Fibroblast of peridontal ligament (primary cell): ENCODE measurements at regions not wholly inside any gene's neighbourhood (a gene's known extent, or its start where the extent isn't known, plus 50 kb on each side); places are given as distances from the start of the nearest gene placed in this dataset.
A peak's percentile ranks its signal among the peaks of the same experiment; 100 is the strongest.

Source experiments
- DNase-seq: peaks from one replicate; pipeline ENCODE4 v3.0.0-alpha.2; 2010; ENCODE audit errors: extremely low read depth

- no peak for DNase-seq
Observed at GRCh38 chr4:35926788-35927187, 317.5 kb downstream of the ARAP2 start.

DNA sequence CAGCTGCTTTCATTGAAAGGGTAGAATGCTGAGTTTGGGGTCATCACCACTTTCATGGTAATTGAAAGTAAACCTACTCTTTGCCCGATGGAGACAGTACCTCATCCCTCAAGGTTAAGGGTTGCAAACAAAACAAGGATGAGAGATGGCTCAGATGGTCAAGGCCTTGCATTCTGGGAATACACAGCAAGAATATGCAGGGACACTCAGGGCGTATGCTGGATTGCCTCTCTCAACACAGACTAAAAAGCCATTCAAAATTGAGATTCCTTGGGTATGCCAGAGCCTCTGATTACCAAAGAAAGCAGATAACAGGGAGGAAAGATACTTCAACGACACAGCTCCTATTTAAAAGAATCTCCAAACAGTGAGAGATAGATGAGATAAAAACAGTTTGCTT, 310.4 kb downstream of the ARAP2 start:
- no peak for DNase-seq

- peak; percentile 34 for DNase-seq
Observed at GRCh38 chr4:35934320-35934981, 309.9 kb downstream of the ARAP2 start.

- no peak for DNase-seq
Observed at GRCh38 chr4:35938936-35939335, 305.4 kb downstream of the ARAP2 start.

DNA sequence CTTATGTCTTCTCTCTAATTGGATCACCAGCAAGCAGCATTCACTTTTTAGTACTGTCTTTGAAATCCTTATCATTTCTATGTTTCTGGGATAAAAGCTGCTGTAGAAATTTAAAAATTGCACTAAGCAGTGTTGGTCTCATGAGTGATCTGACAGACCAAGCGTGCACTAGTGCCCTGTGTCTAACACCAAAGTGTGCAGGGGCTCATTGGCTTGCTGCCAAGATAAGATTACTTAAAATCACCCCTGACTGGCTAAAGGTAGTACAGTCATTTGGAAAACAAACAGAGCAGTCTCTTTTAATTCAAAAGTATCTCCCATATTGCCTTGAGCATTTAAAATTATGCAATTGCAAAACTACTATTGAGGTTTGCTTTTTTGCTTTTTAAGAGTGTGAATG, 304.6 kb downstream of the ARAP2 start:
- DNase-seq, result no peak

DNA sequence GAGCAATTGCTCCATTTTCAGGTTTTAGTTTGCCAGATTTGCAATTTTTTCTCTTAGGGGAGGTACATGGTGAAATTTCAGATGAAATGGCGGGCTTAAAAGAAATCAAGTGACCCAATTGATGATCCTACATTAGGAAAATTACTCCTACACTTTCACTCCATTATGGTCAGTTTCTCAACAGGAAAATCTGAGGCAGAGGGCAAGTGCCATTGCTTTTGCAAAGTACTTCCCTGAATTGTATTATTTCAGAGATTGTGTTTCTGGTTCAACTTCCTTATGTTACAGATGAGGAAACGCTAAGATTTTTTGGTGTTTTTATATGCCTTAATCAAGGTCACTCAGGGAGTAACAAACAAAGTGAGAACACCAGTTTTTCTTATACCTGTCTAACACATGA, 302.2 kb downstream of the ARAP2 start:
- no peak for DNase-seq

DNA sequence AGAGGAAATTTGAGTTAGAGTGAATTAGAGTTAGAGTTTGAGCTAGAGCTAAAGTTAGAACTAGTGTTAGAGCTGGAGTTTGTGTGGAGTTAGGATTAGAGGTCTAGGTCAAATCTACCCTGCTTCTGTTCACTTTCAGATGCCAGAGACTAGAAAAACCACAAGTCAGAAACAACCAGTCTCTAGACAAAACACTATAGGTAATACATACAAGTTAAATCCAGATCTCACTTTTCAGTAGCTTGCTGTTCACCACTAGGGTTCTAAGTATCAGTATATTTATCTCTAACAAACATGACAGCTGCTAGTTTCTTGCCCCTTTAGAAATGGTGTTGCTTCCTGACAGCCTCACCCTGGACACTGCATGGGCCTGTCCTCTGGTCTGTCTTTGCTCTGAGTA, 300.7 kb downstream of the ARAP2 start:
- DNase-seq, result no peak

GRCh38 chr4:35948171-35948570, 296.1 kb downstream of the ARAP2 start:
- no peak for DNase-seq

GRCh38 chr4:35950442-35950841, 293.9 kb downstream of the ARAP2 start:
- no peak for DNase-seq

DNA sequence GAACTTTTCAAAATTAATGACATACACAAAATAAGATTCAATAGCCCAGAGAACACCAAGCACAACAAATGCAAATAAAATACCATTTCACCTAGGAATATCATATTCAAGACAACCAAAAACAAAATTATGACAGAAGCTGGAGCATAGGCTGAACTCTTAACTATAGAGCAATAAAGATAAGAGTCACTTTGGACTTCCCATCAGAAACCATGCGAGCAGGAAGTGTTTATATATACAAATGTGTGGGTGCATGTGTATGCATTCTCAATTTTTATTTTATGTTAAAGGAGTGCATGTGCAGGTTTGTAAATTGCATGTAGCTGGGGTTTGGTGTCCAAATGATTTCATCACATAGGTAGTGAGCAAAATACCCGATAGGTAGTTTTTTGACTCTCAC, 291.6 kb downstream of the ARAP2 start:
- no peak for DNase-seq

DNA sequence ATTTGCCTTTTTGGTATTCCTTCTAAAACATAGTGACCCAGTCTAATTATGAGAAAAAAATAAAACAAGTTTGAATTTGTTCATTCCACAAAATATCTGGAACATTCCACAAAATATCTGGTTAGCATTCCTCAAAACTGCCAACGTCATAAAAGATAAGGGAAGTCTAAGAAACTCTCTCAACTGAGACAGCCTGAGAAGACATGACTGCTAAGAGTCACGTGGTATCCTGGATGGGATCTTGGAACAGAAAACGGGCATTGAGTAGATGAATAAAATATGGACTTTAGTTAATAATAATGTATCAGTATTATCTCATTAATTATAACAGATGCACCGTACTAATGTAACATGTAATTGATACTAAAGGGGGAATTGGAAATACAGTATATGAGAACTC, 280.9 kb downstream of the ARAP2 start:
- no peak for DNase-seq

GRCh38 chr4:35963974-35964515, 280.3 kb downstream of the ARAP2 start:
- DNase-seq, result no peak

DNA sequence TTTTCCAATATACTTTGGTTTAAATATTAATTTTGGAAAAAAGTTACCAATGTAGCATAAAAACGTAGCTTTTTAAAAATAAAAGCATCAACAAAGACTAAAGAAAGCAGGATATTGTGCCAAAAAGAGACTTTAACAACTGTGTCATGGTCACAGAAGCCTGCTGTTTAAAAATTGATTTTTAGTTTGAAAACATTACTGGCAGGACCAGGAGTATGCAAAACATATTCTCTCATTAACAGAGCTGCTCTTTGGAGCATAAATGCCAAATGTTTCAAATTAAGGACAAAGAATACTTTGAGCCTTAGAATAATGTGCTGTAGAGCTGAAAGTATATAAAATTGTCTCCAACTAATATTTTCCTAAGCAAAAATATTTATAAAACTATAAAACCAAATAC, 279.0 kb downstream of the ARAP2 start:
- no peak for DNase-seq

DNA sequence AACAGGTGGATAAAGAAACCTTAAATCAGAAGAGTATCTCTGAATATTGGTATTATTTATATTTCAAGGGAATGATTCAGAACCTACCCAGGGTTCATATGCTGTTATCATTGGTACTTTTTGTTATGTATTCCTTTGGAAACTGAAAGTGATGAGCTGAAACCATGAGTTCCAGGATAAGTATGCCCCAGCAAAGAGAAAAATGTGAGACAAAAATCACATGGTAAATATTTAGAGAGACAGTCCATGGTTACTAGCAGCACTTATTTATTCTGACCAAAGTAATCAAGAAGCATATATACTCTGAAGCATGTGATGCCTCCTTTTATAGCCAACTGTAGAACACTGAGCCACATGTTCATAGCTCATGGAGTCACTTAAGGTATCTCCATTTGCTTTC, 277.7 kb downstream of the ARAP2 start:
- no peak for DNase-seq

DNA sequence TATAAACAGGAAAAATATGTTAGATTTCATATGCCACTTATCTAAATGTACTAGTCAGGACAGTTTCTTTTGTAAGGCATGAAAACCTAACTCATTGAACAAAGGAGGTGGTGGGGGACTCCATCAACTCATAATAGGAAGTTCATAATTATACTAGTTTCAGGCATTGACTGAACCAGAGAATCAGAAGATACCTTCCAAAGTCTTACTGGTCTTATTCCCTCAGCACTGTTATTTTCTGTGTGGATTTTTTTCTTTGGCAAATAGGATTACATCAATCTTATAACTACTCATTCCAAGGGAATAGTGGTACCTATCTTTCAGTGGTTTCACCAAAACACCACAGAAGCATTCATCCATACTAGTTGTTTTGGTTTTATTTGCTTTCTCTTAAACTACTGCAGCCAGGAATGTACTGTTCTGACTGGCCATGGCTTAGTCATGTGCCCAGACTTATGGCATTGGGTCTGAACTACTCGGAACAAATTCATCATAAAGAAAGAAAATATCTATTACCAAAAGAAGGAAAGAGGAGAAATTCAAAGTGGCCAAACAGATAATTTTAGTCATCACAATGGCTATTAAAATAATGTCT, 273.9 kb downstream of the ARAP2 start:
- DNase-seq, result no peak

DNA sequence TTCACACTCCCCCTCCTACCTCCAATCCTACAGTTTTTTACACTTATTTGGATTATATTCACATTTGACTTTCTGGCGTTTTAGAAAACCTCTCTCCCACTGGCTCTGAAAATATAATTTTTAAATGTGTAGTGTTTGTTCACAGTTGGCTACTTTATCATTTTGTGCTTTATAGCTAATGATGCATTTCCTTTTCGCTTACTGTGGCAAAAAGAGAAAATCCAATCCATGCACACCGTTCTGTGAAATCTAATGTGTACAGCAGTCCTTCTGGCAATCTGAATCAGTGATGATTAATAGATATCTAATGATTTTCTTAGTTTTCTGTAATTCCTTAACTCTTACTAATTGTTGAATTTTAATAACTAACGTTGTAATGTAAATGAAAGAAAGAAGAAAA, 271.5 kb downstream of the ARAP2 start:
- DNase-seq, result no peak

DNA sequence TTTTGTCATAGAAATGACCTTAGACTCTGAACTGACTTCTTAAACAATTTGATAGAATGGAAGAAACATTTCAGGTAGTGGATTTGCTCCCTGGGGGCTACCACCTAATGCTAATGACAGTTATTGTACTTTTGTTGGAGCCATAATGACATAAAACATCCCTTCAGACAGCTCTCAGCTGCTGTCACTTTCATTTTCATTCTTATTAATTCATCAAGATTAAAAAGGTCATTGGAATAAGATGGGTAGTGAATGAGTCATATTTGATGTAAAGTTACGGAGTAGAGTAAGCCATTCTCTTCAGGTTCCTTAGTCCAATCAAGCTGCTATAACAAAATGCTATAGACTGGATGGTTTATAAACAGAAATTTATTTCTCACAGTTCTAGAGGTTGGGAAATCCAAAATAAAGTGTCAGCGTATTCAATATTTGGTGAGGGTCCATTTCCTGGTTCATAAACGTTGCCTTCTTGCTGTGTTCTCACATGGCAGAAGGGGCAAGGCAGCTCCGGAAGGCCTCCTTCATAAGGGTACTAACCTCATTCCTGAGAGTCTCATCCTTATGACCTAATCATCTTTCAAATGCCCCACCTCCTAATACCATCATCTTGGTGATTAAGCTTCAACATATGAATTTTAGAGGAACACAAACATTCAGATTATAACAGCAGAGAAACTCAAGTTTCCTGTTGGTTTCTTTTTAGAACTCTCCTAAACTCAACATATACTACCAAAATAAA, 268.5 kb downstream of the ARAP2 start:
- DNase-seq, result no peak

- no peak for DNase-seq
Observed at GRCh38 chr4:35978551-35978950, 265.8 kb downstream of the ARAP2 start.

DNA sequence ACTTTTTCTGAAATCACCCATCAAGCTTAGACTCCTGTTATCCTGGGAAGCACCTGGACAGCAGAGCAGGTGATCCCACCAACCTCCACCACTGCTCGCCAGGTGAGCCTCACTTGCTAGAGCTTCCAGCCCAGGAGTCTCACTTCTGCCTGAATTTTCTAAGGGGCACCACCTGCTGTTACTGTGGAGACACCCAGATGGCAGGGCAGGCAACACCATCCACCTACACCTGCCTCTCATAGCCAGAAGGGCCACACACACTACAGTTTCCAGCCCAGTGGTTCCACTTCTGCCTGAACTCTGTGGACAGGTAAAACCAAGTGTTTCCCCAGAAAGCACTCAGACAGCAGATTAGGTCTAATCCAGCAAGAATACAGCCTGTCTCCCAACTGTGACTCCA, 262.0 kb downstream of the ARAP2 start:
- no peak for DNase-seq

- DNase-seq, result no peak
Observed at GRCh38 chr4:35986537-35986936, 257.8 kb downstream of the ARAP2 start.

DNA sequence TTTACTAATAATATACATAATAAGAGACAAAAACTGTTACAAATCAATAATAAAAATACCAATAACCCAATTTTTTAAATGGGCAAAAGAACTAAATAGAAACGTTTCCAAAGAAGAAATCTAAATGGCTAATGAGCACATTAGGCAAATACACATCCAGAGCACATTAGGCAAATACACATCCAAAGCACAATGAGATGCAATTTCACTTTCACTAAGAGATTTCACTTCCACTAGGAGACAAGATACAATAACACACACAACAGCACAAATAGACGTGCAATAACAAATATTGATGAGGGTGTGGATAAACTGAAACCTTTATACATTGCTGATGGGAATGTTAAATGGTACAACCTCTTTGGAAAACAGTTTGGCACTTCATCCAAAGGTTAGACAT, 250.7 kb downstream of the ARAP2 start:
- no peak for DNase-seq

DNA sequence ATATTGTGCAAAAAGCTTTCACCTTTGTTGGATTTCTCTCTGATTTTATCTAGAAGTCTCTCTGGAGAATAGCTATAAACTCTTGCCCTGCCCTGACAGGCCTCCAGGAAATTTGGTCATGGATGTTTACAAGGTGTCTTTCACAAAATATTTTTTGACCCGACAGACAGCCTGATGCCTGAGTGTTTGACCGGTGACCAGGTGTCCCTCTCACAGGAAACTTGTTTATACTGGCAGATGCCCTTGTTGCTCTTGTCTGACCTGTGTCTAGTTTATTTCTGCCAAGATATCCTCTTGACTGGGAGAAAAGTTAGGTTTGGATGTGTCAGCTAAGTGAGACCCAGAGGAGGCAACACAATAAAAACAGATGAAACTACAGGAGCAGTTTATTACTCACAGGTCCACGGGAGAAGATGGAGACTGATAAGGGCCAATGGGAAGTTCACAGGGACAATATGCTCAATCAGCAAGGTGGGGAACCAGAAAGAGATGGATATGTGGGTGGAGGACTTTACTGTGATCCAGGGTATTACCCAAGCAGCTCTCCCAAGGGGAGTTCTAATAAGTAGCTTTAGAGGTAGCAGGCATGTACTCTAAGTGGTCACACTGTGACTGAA, 243.3 kb downstream of the ARAP2 start:
- no peak for DNase-seq

DNA sequence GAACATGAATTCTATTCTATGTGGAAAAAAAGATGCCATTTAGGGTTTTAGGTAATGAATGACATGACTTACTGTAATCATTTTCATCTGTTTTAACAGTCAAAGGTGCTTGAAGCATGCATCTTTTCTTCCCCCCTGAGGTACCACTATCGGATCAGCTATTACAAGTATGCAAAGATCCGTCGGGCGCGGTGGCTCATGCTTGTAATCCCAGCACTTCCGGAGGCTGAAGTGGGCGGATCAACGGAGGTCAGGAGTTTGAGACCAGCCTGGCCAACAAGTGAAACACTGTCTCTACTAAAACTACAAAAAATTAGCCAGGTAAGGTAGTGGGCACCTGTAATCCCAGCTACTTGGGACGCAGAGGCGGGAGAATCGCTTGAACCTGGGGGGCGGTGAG, 241.3 kb downstream of the ARAP2 start:
- no peak for DNase-seq
